Endothelial cell of umbilical vein (primary cell): ENCODE measurements at regions not wholly inside any gene's neighbourhood (a gene's known extent, or its start where the extent isn't known, plus 50 kb on each side); places are given as distances from the start of the nearest gene placed in this dataset.

Experiments used
- BruUV-seq: library from RNA; stranded (reverse); fragments of 400-500 nt; replicated peaks from 2 replicates; lab custom pipeline; 2021; lab: Mats Ljungman, UMichigan
- CTCF ChIA-PET: fragments of 300-600, 350-600 bp; sonication (Branson Sonifier 250); formaldehyde crosslinking; loops from one replicate; lab custom pipeline; 2021; ENCODE audit warnings: antibody characterized with exemption, inconsistent platforms; lab: Charles Lee
- POLR2A ChIA-PET: fragments of 300-600, 350-600 bp; sonication (Branson Sonifier 250); formaldehyde crosslinking; loops from one replicate; lab custom pipeline; 2021; ENCODE audit warnings: antibody characterized with exemption, inconsistent platforms; lab: Charles Lee
- DNase-seq: peaks from one replicate; pipeline ENCODE4 v3.0.0-alpha.2; 2011; ENCODE audit warnings: low read depth, low spot score
- FAIRE-seq: peaks from 2 replicates; lab custom pipeline; 2011; peaks lifted over from hg19 to GRCh38; lab: Jason Lieb, UNC
- H2AFZ ChIP-seq: 2 replicates; pipeline ENCODE4 v1.6.0; 2012; ENCODE audit warnings: low read depth, low read length, control low read depth, inconsistent platforms
- H3K27ac ChIP-seq: 2 replicates; pipeline ENCODE4 v1.5.1; 2011; ENCODE audit warnings: low read depth, mild to moderate bottlenecking, control low read depth, low read length, moderate library complexity; ENCODE audit not compliant: insufficient read depth
- H3K27me3 ChIP-seq, 2 experiments: 2 replicates each; pipeline versions ENCODE4 v1.6.0 to v1.6.1; 2011; ENCODE audit warnings: low read length in 2 of 2, mixed read lengths in 1 of 2; ENCODE audit not compliant: control insufficient read depth in 2 of 2, insufficient read depth in 2 of 2
- H3K36me3 ChIP-seq, 2 experiments: 2 replicates in 1 of 2; 3 replicates in 1 of 2; pipeline ENCODE4 v1.5.1; 2011; ENCODE audit warnings: low read length in 2 of 2, mild to moderate bottlenecking in 1 of 2, moderate library complexity in 1 of 2; ENCODE audit not compliant: control insufficient read depth in 2 of 2, insufficient read depth in 2 of 2; ENCODE audit errors: extremely low read depth in 1 of 2
- H3K4me1 ChIP-seq: 3 replicates; pipeline ENCODE4 v1.5.1; 2011; ENCODE audit warnings: mild to moderate bottlenecking, low read length; ENCODE audit not compliant: control insufficient read depth, insufficient read depth; ENCODE audit errors: extremely low read depth
- H3K4me2 ChIP-seq: 2 replicates; pipeline ENCODE4 v1.6.1; 2011; ENCODE audit warnings: low read length, control low read depth, mixed read lengths; ENCODE audit not compliant: insufficient read depth
- H3K4me3 ChIP-seq, 3 experiments: fragments of 200-600 bp in 1 of 3; sonication (generic), shearing (Covaris generic) in 1 of 3; replicated peaks in 1 of 3; 2 replicates each; pipeline ENCODE4 v1.5.1; 2011 to 2016; ENCODE audit warnings: control low read depth in 3 of 3, low read length in 3 of 3, mild to moderate bottlenecking in 2 of 3, inconsistent platforms in 1 of 3, low read depth in 1 of 3, moderate library complexity in 1 of 3; ENCODE audit not compliant: insufficient read depth in 1 of 3
- H3K79me2 ChIP-seq: 2 replicates; pipeline ENCODE4 v1.6.0; 2012; ENCODE audit warnings: low read length, inconsistent platforms; ENCODE audit not compliant: control insufficient read depth, insufficient read depth
- H3K9ac ChIP-seq: replicated peaks from 2 replicates; pipeline ENCODE3; 2011; ENCODE audit warnings: low read length, control low read depth; ENCODE audit not compliant: insufficient read depth; ENCODE audit errors: extremely low read depth
- H3K9me1 ChIP-seq: replicated peaks from 3 replicates; pipeline ENCODE4 v1.6.0; 2011; ENCODE audit warnings: mild to moderate bottlenecking, low read length; ENCODE audit not compliant: control insufficient read depth, insufficient read depth; ENCODE audit errors: extremely low read depth
- H3K9me3 ChIP-seq: replicated peaks from 2 replicates; pipeline ENCODE4 v1.5.1; 2012; ENCODE audit warnings: low read length, inconsistent platforms; ENCODE audit not compliant: control insufficient read depth, insufficient read depth
- H4K20me1 ChIP-seq: replicated peaks from 2 replicates; pipeline ENCODE3; 2011; ENCODE audit warnings: mild to moderate bottlenecking, low read length; ENCODE audit not compliant: control insufficient read depth, insufficient read depth; ENCODE audit errors: extremely low read depth
- CTCF ChIP-seq, 2 donors: IDR thresholded peaks; 1 replicate in 1 of 2; 2 replicates in 1 of 2; pipeline ENCODE4 v1.5.1; 2011; ENCODE audit warnings: low read length in 2 of 2, mild to moderate bottlenecking in 2 of 2, moderate library complexity in 2 of 2, control low read depth in 1 of 2, inconsistent platforms in 1 of 2, low read depth in 1 of 2; ENCODE audit not compliant: insufficient read depth in 1 of 2; ENCODE audit errors: extremely low read depth in 1 of 2
- EZH2 ChIP-seq: IDR thresholded peaks from 2 replicates; pipeline ENCODE4 v1.6.1; 2012; ENCODE audit warnings: borderline replicate concordance, low read depth, mild to moderate bottlenecking, moderate library complexity, low read length, inconsistent platforms; ENCODE audit not compliant: severe bottlenecking
- FOS ChIP-seq: IDR thresholded peaks from 2 replicates; pipeline ENCODE4 v1.6.1; 2011; ENCODE audit warnings: mild to moderate bottlenecking, low read length, moderate library complexity, borderline replicate concordance; ENCODE audit not compliant: insufficient read depth
- GATA2 ChIP-seq: IDR thresholded peaks from 2 replicates; pipeline ENCODE4 v1.7.0; 2011; ENCODE audit warnings: low read depth, mild to moderate bottlenecking, moderate library complexity, mixed read lengths, low read length; ENCODE audit not compliant: insufficient read length, insufficient read depth
- JUN ChIP-seq: IDR thresholded peaks from 2 replicates; pipeline ENCODE4 v1.6.1; 2011; ENCODE audit warnings: borderline replicate concordance, low read depth; ENCODE audit not compliant: insufficient read length, insufficient read depth
- MAX ChIP-seq: IDR thresholded peaks from 2 replicates; pipeline ENCODE4 v1.6.1; 2011; ENCODE audit not compliant: insufficient read depth, insufficient read length
- MYC ChIP-seq: IDR thresholded peaks from one replicate; pipeline ENCODE4 v1.6.1; 2011; ENCODE audit warnings: mild to moderate bottlenecking, low read depth, low read length
- POLR2A ChIP-seq: IDR thresholded peaks from 2 replicates; pipeline ENCODE4 v1.6.1; 2012; ENCODE audit warnings: low read depth, mild to moderate bottlenecking, control low read depth, low read length
- POLR2AphosphoS5 ChIP-seq: IDR thresholded peaks from 2 replicates; pipeline ENCODE4 v1.6.1; 2012; ENCODE audit warnings: low read depth, mild to moderate bottlenecking, control low read depth, low read length, moderate library complexity; ENCODE audit not compliant: insufficient read depth
- dilution Hi-C: fragments of 300-500 bp; cut with MboI; formaldehyde crosslinking; loops from one replicate; pipeline ENCODE4 v1.15.0; 2019; ENCODE audit warnings: low sequenced_read_pairs; ENCODE audit not compliant: extremely low pct_ligation_motif_present
- intact Hi-C: fragments of 100-400 bp; cut with micrococcal nuclease; formaldehyde crosslinking; loops from one replicate; pipeline ENCODE4 v1.10.0; 2022

DNA sequence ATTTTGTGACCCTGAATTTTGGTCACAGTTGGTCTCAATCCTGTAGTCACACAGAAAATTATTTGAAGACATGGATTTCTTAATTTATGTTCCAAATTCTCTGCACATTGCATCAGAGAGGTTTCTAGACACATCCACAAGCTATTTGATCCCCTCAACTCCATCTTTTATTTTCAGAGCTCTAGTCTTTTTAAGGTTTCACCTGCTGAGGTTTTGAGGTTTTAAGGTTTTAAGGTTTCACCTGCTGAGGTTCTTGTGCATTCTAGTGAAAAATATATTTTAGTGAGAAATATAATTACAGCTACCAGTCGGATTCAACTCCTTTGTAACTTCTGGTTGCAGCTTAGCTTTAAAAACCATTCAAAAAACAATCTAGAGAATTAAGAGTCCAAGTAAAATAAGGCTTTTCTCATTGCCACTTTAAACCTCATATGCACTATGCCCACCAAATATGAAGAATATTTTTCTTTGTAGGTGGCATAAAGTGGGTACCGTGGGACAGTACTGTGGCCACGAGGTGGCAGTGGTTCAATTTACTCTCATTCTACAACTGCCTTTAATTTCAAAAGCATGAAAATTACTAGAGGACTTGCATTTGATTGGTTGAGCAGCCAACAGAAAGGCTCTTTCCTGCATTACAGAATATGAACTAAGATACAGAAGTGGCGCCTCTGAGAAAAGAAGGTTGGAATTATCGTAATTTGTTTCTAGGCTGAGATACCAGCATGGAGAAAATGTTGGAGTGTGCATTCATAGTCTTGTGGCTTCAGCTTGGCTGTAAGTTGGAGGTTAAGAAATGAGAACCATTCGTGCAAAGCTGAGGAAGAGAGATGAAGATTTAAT, 366.5 kb upstream of the OR4E1 start:
- BruUV-seq = no TSS peak
- Histone ChIP-seq H3K27ac (no peak overlapping the region), H3K4me2 (no peak overlapping the region), H3K9ac (no peak overlapping the region), H4K20me1 (no peaks in the 10 kb centered on the region), H3K9me1 (no peaks in the 10 kb centered on the region), H3K4me1 (no peaks in the 10 kb centered on the region), H2AFZ (no peak overlapping the region), H3K4me3 (no peak overlapping the region), H3K27me3 (peaks cover 4 to 5% of the 10 kb centered on the region in 2 experiments), H3K9me3 (no peaks in the 10 kb centered on the region), H3K79me2 (no peaks in the 10 kb centered on the region), H3K36me3 (no peaks in the 10 kb centered on the region)
- no peak for TF ChIP-seq POLR2A
- peak; percentile 51 to 60 for TF ChIP-seq CTCF (IDR thresholded peaks at IDR 0.05; ENCODE audit: extremely low read depth in 1 of 2, insufficient read depth in 1 of 2, low read depth in 1 of 2, low read length in 2 of 2)
- ChIA-PET POLR2A (no interaction called here), CTCF (interaction anchor here (0.7 to 3.7 kb wide), 30 partner anchors 9 to 327 kb away, joined by 3 to 23 read pairs (median 4); no protein-coding TSS in a partner anchor)
- intact Hi-C loops = no loop called here
- peak; percentile 32 for DNase-seq
- dilution Hi-C loops = no loop called here
- FAIRE-seq = peak; percentile 46

DNA sequence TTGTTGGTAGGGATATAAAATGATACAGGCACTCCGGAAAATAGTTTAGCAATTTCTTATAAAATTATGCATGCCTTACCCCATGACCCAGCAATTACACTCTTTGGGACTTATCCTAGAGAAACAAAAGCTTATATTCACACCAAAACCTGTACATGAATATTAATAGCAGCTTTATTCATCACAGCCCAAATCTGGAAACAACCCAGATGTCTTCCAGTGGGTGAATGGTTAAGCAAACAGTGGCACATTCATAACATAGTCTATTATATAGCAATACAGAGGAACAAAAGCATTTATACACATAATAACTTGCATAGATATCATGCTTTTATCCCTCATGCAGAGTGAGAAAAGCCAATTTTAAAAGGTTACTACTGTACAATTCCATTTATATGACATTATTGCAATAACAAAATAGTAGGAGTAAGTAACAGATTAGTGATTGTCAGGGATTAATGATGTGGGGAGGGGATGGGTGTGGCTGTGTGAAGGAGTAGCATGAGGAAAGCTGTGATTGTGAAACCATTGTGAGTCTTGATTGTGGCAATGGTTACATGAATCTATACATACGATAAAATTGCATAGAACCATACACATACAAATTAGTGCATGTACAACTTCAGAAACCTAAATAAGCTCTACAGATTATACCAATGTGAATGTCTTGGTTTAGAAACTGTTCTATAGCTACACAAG, 363.1 kb upstream of the OR4E1 start:
- Histone ChIP-seq H3K4me1 (no peaks in the 10 kb centered on the region), H3K9me1 (no peaks in the 10 kb centered on the region), H3K36me3 (no peaks in the 10 kb centered on the region), H3K4me3 (no peak overlapping the region), H3K27ac (no peak overlapping the region), H4K20me1 (no peaks in the 10 kb centered on the region), H3K4me2 (no peak overlapping the region), H3K9ac (no peak overlapping the region), H3K27me3 (peaks cover 0 to 4% of the 10 kb centered on the region in 2 experiments), H3K9me3 (no peaks in the 10 kb centered on the region), H2AFZ (no peak overlapping the region), H3K79me2 (no peaks in the 10 kb centered on the region)
- dilution Hi-C loops (no loop called here), intact Hi-C loops (no loop called here)
- TF ChIP-seq POLR2A = no peak
- no peak for TF ChIP-seq FOS
- TF ChIP-seq CTCF (IDR thresholded peaks at IDR 0.05; ENCODE audit: extremely low read depth in 1 of 2, insufficient read depth in 1 of 2, low read depth in 1 of 2, low read length in 2 of 2) = no peak
- TF ChIP-seq EZH2 = no peak
- TF ChIP-seq MYC = no peak
- TF ChIP-seq GATA2 = no peak
- TF ChIP-seq MAX = no peak
- TF ChIP-seq JUN = no peak
- no peak for TF ChIP-seq POLR2AphosphoS5
- no peak for FAIRE-seq
- POLR2A ChIA-PET = no interaction called here
- no peak for DNase-seq
- no TSS peak for BruUV-seq
- CTCF ChIA-PET = interaction anchor here (1.0 to 1.4 kb wide), 3 partner anchors 11 to 119 kb away, joined by 3 to 4 read pairs (median 4); no protein-coding TSS in a partner anchor
